HFFc6 (cell line): ENCODE measurements at regions not wholly inside any gene's neighbourhood (a gene's known extent, or its start where the extent isn't known, plus 50 kb on each side); places are given as distances from the start of the nearest gene placed in this dataset.

Experiments used
- DNase-seq: peaks from one replicate; pipeline ENCODE4 v3.0.0-alpha.2; 2018
- H3K27ac Mint-ChIP-seq: 2 replicates; pipeline ENCODE4 v1.8.0; 2020; ENCODE audit warnings: mild to moderate bottlenecking, mixed read lengths
- H3K27me3 Mint-ChIP-seq: 2 replicates; pipeline ENCODE4 v1.8.0; 2021; ENCODE audit warnings: mild to moderate bottlenecking, moderate library complexity, mixed read lengths; ENCODE audit not compliant: insufficient read depth
- H3K36me3 Mint-ChIP-seq: 2 replicates; pipeline ENCODE4 v1.8.0; 2021; ENCODE audit warnings: low read depth, mixed read lengths
- H3K4me1 Mint-ChIP-seq: 2 replicates; pipeline ENCODE4 v1.8.0; 2020; ENCODE audit warnings: low read depth, mixed read lengths
- H3K4me3 Mint-ChIP-seq: 2 replicates; pipeline ENCODE4 v1.8.0; 2020; ENCODE audit warnings: mild to moderate bottlenecking, moderate library complexity, mixed read lengths
- H3K9me3 Mint-ChIP-seq: 2 replicates; pipeline ENCODE4 v1.8.0; 2020; ENCODE audit warnings: mild to moderate bottlenecking, mixed read lengths
- TF ChIP-seq, protein P1 (sequence below): fragments of 200-600 bp; sonication (generic); IDR thresholded peaks from 2 replicates; pipeline ENCODE4 v1.5.0; 2021; ENCODE audit warnings: antibody characterized with exemption, mild to moderate bottlenecking

DNA sequence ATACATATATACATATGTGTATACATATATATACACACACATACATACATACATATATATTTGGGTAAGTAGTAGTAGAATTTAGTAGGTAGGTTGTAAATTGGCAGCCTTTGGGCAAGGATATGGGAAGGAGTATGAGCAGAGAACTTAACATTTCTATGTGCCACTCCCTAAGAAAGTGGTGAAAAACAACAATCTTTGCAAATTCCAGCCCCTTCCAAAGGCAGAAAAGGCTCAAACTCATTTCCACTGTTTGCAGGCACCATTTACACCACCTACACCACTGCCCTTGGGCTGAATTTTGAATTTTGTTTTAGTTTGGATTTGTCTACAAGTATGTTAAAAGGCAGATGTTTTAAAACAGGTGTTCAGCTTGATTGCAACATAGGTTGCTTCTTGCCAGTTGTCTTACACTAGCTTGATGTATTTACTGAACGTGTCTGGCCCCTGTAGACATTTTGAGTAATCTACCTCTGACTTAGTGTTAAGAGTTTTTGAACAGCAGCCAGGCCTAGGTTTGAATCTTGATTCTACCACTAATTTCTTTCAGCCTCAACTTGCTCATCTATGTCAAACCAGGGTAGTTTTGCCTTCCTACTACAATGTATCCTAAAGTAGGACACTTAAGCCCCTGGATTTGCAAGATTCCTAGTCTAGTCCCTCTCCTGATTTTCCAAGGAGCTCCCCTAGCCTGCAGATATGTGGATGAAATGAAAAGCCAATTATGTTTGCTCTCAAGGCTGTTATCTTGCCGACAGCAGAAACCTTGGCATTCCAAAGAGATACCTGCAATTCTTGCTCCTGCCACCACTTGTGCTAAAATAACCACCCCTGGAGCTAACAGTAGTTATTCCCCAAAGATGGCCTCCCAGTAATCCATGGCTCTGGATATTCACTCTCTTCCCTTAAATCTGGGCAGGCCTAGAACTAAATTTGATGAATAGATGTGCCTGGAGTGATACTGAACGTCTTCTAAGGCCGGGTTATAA lies 156.2 kb upstream of the SLC44A1 start:
- Mint-ChIP-seq H3K27me3 (peaks cover 5% of the 10 kb centered on the region), H3K36me3 (no peaks in the 10 kb centered on the region), H3K9me3 (no peaks in the 10 kb centered on the region), H3K27ac (no peak overlapping the region), H3K4me1 (no peaks in the 10 kb centered on the region), H3K4me3 (no peak overlapping the region)
- TF ChIP-seq, protein P1, sequence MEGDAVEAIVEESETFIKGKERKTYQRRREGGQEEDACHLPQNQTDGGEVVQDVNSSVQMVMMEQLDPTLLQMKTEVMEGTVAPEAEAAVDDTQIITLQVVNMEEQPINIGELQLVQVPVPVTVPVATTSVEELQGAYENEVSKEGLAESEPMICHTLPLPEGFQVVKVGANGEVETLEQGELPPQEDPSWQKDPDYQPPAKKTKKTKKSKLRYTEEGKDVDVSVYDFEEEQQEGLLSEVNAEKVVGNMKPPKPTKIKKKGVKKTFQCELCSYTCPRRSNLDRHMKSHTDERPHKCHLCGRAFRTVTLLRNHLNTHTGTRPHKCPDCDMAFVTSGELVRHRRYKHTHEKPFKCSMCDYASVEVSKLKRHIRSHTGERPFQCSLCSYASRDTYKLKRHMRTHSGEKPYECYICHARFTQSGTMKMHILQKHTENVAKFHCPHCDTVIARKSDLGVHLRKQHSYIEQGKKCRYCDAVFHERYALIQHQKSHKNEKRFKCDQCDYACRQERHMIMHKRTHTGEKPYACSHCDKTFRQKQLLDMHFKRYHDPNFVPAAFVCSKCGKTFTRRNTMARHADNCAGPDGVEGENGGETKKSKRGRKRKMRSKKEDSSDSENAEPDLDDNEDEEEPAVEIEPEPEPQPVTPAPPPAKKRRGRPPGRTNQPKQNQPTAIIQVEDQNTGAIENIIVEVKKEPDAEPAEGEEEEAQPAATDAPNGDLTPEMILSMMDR: no peak
- no peak for DNase-seq

DNA sequence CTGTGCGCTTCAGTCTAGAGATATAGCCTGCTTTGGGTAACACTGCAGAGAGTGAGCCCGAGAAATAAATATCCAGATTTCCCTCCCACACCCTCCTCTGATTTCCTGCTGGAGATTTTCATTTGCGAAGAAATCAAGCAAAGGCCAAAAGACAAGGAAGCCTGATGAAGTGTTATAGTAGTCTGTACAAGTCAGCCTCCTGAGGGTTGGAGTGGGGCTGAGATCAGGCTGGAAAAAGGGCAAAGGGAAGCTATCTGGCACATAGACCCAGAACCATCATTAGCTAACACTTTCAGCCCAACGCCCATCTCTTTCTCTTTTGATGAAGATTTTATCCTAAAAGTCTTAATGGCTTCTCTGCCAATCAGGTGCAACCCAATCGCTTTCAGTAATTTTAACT lies 154.6 kb upstream of the SLC44A1 start:
- Mint-ChIP-seq H3K4me1 (no peaks in the 10 kb centered on the region), H3K4me3 (no peak overlapping the region), H3K27ac (no peak overlapping the region), H3K9me3 (no peaks in the 10 kb centered on the region), H3K27me3 (peaks cover 5% of the 10 kb centered on the region), H3K36me3 (no peaks in the 10 kb centered on the region)
- no peak for DNase-seq
- TF ChIP-seq, protein P1: no peak

DNA sequence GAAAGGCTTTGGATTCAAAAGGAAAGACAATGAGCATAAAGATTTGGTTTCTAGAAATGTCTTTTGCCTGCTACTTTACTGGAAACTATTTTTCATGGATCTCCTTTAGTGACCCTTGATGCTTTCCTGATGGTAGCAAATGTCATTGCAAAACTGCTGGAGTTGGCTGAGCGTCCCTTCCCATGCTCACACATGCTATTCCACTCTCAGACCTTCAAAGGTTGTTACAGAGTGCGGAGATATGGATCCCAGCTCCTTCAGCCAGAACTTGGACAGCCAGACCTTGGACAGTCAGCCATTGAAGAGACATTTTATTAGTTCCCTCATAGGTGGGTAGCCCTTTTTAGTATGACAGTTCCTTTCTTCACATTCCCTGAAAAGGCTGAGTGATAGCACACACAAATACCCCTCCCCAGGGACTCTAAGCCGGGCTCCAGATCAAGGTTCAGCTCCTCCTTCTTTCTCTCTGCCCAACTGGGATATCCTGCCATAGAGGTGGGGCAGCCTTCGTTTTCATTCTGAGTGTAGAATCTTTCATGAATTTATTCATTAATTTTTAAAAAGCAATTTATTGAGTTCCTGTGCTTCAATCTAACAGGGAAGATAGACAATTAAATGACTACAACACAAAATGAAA lies 153.3 kb upstream of the SLC44A1 start:
- no peak for DNase-seq
- H3K36me3 Mint-ChIP-seq: no peaks in the 10 kb centered on the region
- H3K4me3 Mint-ChIP-seq: no peak overlapping the region

DNA sequence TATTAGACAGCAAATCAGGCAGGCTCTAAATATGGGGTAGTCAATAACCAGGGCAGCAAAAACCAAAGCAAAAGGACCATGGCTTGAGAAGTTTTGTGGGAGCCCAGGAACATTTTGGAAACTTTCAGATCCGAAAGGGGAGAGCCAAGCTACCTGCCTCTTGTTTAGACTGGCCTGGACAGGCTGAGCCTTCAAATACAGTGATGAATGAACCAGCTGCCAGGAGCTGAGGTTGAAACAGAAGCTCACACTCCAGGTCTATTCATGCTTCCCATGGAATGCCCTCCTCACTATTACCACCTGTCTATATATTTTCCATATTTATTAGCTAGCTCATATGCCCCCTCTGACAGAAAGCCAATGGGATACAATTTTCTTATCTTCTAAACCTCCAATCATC lies 150.8 kb upstream of the SLC44A1 start:
- TF ChIP-seq, protein P1: no peak
- Mint-ChIP-seq H3K27me3 (peaks cover 5% of the 10 kb centered on the region), H3K4me1 (no peaks in the 10 kb centered on the region), H3K4me3 (no peak overlapping the region), H3K9me3 (no peaks in the 10 kb centered on the region), H3K36me3 (no peaks in the 10 kb centered on the region), H3K27ac (no peak overlapping the region)
- no peak for DNase-seq

More for the DNA sequence above, 153.3 kb upstream of the SLC44A1 start:
- Mint-ChIP-seq H3K27ac (no peak overlapping the region), H3K9me3 (no peaks in the 10 kb centered on the region), H3K27me3 (peaks cover 5% of the 10 kb centered on the region), H3K4me1 (no peaks in the 10 kb centered on the region)
- TF ChIP-seq, protein P1: no peak

DNA sequence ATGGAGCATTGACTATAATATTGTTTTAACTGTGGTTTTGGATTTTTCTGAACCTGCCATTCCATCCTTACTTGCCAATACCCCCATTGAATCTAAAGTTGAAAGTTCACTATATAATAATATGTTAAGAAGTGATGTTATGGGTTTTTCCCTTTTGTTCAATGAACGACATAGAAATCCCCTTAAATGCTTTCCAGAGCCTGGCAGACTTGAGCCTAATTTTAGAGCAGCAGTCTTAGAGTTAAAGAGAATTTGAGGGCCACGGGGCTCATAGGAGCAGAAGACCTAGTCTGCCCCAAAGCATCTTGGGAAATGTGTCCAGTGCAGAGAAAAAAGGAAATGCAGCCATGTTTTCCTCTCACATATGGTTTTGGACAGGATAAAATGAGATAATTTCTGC lies 146.1 kb upstream of the SLC44A1 start:
- no peaks in the 10 kb centered on the region for H3K27me3 Mint-ChIP-seq
- H3K36me3 Mint-ChIP-seq: no peaks in the 10 kb centered on the region
- no peak overlapping the region for H3K27ac Mint-ChIP-seq
- no peak overlapping the region for H3K4me3 Mint-ChIP-seq
- no peak for DNase-seq
- TF ChIP-seq, protein P1: no peak
- no peaks in the 10 kb centered on the region for H3K9me3 Mint-ChIP-seq
- H3K4me1 Mint-ChIP-seq: peaks cover 10% of the 10 kb centered on the region
